HG03135 (cell line): ENCODE measurements at regions not wholly inside any gene's neighbourhood (a gene's known extent, or its start where the extent isn't known, plus 50 kb on each side); places are given as distances from the start of the nearest gene placed in this dataset.
"Not testable (repeated sequence)": the region's sequence is repeated elsewhere in the genome, so short reads cannot be mapped to it uniquely, and the experiment has no call there.

ENCODE experiments used
- ATAC-seq: cut with Tn5 transposase; IDR thresholded peaks from one replicate; pipeline ENCODE4 v1.9.1; 2021; ENCODE audit warnings: mild to moderate bottlenecking, moderate library complexity; ENCODE audit not compliant: unreplicated experiment

DNA sequence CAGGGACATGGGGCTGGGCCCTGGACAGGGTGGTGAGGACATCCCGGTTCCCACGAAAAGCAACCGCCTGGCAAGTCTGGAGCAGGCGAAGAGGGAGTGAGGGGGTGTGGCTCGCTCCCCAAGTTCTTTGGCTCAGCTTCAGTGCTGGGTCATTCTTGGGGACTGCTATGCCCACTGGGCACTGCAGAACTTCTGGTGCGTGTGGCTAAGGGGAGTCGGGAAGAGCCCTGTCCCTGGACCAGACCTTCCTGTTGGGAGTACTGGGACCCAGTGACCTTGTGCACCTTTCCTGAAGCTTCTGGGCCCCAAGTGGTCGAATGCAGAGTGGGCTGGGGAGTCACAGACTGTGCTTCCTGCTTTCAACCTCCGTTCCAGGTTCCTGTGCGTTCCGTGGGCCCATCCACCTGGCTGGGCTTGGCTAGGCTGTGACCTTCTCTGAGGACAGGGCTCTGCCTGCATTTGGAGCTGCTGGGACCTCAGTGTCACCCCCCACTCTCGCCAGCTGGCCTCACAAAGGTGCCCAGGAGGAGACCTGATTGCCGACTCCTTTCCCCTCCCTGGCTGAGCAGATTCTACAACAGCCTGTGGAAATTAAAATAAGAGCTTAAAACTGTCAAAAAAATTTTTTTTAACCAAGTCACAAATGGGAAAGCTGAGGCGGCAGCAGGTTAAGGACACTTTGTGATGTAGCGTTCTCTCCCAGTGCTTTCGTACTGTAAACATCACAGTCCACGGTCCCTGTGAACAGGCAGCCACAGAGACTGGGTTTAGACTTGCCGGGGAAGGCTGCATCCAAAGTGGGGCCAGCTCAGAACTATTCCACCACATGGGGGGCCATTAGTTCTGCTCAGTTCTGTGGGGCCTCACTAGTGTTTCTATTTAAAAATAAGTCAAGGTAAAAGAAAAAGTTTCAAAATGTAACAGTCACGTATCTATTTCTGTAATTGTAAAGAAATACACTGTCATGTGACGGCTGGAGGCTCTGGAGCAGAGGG is 63.8 kb upstream of the WNT7B start:
- ATAC-seq: no peak

DNA sequence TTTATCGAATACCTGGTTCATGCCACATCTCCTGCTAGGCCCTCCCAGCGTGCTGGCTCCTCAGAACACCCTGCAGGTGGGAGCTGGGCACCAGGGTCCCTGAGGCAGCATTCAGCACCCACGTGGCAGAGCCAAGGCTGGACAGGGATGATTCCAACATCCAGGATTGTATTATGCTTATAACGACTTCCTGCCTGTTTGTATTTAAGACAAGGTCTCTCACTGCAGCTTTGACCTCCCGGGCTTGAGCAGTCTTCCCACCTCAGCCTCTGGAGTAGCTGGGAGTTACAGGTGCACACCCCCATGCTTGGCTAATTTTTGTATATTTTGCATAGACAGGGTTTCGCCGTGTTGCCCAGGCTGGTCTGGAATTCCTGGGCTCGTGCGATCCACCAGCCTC is 64.7 kb upstream of the WNT7B start:
- no peak for ATAC-seq

DNA sequence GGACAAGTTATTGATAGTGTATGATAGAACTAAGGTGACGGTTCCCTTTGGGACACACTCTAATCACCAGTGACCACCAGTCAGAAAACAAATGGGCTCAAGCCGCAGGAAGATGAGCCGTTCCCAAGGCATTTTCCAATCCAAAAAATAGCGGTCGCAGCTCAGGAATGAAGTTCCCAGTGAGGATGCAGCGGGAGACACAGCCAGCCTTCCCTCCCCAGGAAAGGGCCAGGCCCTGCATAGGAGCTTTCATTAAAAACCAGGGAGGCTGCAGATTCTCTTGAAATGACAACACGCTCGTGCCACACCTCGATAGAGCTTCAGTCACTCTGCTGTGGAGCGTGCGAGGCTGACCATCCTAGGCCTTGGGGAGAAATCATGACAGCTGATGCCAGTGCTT is 65.8 kb upstream of the WNT7B start:
- ATAC-seq: no peak

DNA sequence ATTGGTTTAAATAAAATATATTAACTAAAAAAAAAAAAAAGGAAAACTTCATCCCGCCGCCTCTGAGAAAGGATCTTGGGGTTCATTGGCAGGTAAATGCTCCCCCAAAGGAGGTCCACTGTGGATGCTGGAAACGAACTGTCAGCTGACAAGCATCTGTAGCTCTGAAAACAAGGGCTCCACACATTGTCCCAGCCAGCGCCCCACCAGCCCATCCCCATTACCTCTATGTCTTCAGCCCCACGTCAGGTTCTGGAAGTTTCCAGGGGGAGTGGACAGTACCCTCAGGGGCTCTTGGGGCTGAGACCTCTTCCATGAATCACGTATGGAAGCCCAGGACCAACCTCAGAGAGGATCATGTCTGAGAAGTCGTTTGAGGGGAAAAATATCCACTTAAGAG is 66.4 kb upstream of the WNT7B start:
- no peak for ATAC-seq

DNA sequence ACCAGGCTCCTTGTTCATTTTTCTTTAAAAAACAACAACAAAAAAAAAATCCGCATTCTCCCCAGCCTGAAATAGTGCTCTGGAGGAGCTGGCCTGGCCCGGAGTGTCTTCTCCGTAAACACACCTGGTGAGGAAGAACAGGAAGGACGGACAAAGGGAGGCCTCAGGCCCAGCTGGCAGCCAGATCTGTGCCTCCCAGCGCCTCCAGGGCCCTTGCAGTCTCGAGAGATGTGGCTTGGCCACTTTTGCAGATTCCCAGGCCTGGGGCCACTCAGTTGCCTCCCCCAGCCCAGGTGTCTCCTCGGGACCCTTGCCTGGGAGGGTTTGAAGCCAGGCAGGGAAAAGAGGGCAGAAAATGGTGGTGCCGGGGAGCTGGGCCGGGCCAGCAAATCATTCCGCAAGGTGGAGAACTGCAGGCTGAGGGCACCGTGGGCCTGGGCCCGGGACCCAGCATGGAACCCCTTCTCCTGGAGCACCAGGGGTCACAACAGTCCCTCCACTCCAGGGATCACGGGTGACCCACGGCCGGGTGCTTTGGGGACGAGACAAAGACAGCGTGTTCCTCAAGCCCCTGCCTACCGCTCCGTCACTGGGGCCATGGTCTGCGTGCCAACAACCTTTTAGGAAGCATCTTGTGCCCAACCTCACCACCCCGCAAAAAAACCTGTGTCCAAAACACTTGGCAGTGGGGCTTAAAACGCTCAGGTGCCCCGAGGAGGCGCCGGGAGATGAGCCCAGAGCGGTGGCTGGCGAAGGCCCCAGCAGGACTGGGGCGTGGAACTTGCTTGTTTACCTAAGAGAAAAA is 67.1 kb upstream of the WNT7B start:
- no peak for ATAC-seq

DNA sequence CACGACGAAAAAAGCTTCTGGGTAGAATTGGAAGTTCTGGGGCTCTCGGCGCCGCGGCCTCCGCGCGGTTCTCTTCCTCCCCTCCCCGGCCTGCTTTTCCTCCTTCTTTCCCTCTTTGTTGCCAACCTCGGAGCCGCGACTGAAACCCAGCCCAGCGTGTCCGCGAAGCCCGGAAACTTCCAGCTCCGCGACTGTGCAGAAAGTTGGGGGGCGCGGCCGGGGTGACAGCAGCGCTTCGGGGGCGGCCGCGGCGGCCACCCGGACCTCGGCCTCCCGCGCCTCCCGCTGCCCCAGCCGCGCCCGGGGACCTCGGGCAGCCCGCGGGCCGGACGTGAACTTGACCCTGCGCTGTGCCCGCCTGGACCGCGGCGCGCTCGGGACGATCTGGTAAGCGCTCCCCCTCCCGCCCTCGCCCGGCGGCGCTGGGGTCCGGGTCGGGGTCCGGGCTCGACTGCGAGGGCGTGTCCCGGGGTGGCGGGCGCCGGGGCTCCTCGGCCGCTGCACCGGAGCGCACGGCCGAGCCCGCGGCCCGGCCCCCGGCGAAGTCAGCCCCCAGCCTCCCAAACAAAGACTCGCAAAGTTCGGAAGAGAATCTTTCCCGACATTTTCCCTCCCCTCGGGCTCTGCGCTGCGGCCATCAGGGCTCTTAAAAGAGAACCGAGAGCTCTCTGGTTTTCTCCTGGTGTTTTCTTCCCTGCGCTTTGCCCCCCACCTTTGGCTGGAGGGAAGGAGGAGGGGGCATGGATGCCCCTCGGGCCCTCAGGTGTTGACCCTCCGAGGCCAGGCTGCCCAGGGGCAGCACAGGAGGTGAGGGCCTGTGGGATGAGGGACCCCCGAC is 67.9 kb upstream of the WNT7B start:
- ATAC-seq: no peak

DNA sequence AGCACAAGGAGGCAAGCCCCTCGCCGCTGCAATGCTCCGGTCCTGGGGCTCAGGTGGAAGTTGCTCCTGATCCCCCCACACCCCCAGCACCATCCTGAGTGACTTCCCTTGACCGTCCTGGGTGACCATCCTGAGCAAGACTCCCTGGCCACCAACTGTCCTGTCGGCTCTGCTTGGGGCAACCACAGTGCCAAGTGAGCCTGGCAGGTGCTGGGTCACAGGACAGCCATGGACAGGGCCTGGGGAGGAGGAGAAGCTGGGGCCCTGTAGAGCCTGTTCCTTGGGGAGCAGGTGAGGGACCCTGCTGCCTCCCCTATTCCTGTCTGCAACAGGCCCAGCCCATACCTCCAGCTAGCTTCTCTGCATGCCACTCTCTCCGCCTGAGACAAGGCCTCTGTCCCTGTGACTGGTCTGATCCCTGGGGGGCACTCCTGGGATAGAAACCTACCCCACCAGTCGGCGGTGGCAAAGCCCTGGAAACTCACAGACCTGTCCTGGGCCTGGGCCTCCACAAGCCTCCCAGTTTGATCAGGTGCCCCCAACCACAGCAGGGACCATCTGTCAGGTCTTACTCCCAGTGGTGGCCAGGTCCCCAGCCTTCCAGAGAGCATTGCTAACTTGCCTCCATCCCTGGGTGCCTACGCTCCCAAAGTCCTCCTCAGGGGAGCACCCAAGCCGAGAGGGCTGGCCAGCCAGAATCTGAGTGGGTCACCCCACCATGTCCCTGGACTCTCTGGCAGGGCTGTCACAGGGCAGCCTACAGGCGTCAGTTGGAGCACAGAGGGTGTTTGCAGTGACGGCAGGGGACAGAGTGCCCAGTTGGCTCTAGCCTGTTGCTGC is 68.7 kb upstream of the WNT7B start:
- ATAC-seq: no peak

DNA sequence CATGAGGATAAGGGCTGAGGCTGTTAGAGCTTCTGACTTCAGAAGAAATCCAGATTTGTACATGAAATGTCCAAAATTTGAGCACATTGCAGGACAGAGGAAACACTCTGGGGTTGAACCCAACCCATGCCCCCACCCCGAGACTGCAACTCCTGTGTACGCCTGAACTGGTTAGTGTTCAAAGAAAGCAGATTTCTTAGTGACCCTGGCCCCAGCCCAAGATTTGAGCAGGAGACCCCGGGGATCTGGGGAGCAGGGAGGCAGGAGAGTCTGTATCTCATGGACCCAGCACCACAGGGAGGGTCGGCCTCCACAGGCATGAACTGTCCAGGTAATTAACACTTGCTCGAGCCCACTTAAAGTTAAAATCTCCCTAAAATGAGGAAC is 69.3 kb upstream of the WNT7B start:
- ATAC-seq: no peak

DNA sequence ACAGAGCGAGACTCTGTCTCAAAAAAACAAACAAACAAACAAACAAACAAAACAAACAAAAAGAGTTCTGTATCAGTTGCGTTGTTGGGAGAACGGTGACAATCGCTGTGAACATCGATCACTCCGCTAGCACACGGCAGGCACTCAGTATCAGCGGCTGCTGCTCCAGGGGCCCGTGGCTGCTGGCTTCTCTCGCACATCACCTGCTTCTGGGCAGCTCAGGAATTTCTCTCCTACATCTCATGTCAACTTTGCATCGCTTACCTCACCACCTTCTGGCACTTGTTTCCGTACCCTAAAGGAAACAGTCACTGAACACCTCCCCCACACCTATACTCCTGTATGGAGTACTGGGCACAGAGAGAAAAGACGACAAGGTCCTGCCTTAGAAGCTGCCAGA is 70.3 kb upstream of the WNT7B start:
- no peak for ATAC-seq

DNA sequence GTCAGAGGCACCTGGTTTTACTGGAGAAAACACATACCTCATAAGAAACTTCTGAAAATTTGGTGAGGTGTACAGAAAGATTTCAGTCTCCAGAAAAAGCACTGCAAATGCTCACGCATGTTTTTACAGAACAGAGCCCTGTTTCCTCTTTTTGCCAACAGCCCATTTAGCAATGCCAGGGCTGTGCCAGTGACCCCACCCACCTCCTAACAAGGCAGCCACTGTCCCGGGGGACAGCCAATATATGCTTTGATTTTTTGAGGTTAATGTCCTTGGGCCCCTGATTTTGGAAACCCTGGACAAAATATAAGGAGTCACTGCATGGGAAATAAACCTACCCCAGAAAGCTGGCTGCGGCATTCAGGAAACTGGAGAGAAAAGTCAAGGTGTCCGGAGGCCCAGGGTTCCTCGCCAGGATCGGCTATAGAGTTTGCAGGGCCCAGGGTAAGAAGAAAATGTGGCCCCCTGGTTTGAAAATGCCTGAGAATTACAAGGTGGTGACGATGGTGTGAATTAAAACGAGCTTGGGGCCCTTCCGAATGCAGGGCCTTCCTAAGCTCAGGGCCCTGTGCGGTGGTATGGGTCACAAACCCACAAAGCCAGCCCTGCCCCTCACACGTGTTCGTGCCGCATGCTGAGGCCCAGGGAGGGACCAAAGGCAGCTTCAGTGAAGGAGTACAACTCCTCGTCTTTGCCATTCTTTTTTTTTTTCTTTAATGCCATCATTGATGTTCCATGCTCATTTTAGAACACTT is 71.1 kb upstream of the WNT7B start:
- no peak for ATAC-seq

DNA sequence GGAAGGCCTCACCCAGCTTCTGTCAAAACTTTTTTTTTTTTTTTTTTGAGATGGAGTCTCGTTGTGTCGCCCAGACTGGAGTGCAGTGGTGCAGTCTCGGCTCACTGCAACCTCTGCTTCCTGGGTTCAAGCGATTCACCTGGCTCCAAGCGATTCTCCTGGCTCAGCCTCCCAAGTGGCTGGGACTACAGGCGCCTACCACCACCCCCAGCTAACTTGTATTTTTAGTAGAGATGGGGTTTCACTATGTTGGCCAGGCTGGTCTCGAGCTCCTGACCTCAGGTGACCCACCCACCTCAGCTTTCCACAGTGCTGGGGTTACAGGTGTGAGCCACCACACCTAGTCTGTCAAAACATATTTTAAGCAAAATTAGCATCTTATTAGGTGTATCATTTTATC is 71.7 kb upstream of the WNT7B start:
- ATAC-seq: not testable (repeated sequence)

DNA sequence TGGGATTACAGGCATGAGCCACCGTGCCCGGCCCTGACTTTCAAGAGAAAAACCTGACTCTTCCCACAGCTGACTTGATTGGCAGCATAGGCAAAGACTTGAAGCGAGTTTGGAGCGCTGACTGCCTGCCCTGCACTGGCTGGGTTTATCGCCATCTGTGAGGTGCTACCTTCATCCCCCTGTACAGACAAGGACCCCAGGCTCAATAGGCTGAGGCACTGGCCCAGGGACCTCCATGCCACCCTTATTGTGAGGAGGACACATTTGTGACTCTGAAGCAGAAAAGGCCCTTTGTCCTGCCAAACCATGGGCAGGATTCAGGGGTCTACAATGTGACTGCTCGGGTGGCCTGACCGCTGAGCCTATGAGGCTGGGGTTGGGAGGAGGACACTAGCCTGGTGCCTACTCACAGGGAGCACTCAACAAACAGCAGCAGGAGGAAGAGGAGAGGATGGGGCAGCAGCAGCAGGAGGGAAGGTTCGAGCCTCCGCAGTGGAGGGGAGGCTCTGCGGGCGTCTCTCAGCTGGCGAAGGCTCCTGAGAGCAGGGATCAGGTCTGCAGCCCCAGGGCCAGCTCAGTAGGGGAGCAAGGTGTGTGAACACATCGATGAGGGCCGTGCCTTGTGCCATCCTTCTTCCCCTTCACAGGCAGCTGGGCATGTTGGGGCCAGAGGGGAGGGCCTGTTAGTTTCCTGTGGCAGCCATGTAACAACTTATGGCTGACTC is 72.9 kb upstream of the WNT7B start:
- no peak for ATAC-seq

DNA sequence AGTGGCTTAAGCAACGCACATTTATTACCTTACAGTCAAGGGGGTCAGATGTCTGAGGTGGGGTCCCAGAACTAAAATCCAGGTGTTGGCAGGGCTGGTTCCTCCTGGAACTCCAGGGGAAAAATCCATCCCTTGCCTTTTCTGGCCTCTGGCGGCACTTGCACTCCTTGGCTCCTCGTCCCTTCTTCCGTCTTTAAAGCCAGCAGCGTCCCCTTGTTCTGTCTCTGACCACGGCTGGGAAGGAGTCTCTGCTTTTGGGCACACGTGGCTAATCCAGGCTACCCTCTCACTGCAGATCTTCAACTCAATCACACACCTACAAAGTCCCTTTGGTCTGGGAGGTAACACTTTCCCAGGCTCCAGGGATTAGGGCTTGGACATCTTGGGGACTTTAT is 73.5 kb upstream of the WNT7B start:
- no peak for ATAC-seq

DNA sequence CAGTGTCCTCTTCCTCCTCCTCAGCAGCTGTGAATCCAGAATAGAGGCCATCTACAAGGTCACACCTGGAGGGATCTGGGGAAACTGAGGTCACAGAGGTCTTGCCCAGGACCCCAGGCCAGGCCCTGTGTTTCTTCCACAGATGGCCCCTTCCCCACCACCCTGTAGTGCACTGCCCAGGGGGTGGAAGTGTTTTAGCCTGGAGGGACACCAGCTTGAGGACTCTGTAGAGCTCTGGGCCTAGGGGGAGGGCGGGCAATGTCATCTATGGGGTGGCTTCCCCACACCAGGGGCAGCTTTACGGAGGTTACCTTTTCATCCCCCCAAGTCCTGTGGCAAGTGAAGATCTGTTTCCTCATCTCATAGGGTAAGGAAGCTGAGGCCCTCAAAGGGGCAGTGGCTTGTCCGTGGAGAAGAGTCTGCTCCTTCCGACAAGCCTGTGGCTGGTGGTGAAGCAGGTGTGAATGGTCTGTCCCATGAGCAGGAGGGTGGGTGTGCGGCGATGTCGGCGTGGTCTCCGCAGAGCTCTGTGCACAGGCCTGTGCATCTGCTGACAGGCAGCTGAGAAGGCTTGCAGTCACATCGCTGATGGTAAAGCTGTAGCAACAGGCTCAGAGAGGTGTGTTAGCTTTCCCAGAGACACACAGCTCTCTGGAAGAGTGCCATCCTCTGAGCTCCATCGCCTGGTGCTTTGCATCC is 74.1 kb upstream of the WNT7B start:
- no peak for ATAC-seq

DNA sequence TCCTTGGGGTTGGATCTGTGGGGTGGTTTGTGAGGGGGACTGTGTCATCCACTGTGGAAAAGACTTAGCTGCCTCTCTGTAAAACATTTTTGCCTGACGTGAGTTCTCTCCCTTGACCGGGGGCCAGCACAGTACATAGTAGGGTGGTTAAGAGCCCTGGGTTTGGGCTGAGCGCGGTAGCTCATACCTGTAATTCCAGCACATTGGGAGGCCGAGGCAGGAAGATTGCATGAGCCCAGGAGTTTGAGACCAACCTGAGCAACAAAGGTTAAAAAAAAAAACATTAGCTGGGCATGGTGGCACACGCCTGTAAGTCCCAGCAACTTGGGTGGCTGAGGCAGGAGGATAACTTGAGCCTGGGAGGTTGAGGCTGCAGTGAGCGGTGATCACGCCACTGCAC is 74.7 kb upstream of the WNT7B start:
- no peak for ATAC-seq

DNA sequence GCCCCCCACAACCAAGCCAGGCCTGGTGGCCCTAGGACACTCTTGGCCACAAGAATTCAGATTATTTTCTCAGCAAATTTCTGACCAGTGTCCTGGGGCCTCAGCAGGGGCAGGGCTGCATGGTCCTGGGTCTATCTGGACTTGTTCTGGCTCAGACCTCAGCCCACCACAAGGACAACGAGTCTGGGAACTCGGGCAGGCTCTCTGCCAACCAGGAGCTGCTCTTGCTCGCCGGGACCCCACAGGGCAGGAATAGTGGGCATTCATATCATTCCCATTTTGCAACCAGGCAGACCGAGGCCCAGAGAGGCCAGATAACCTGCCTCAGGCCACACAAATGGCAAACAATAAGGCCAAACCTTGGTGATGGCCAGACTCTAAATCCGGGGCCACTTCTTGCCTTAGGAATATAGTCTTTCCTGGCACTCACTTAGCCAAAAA is 75.4 kb upstream of the WNT7B start:
- no peak for ATAC-seq

DNA sequence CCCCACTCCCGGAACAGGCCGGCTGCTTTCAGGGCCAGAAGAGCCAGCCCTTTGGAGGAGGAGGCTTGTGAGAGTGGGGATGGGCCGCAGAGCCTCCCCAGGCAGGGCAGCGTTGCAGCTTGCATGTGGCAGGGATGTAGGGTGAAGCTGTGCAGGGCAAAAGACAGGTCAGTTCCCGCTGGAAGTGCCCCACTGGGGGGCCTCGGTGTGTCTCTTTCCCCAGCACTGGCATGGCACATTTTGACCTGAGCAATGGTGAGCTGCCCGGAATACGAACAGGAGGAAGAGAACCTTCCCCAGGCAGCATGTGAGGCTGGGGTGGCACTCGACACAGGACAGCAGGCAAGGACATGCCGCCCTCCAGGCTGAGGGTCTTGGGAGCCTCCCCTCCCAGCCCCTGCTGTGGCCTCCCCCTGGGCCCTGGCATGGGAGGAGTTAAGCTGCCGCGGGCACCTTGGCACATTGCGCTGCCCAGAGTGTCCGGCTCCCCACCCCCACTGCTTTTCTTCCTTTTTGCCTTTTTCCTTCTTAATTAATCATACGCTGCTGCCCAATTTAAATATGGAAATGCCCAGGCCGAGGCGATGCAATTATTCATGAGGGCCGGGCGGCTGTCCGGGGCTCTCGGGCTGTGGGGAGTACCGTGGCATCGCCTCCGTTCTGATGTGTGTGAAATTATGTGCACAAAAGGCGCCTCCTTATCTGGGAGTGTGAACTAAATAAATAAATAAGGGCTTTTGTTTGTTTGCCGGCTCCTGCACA is 76.0 kb upstream of the WNT7B start:
- ATAC-seq: no peak
